GM23248 (cell line): ENCODE measurements at regions not wholly inside any gene's neighbourhood (a gene's known extent, or its start where the extent isn't known, plus 50 kb on each side); places are given as distances from the start of the nearest gene placed in this dataset.

Experiments
- EZH2 ChIP-seq: fragments of 200-600 bp; sonication (generic); IDR thresholded peaks from 2 replicates; pipeline ENCODE4 v1.6.1; 2018; ENCODE audit warnings: antibody characterized with exemption, mild to moderate bottlenecking; ENCODE audit not compliant: insufficient read depth, poor library complexity, severe bottlenecking
- EZH2phosphoT487 ChIP-seq: fragments of 200-600 bp; sonication (generic); IDR thresholded peaks from 2 replicates; pipeline ENCODE4 v1.6.1; 2018; ENCODE audit warnings: antibody characterized with exemption, moderate library complexity, mild to moderate bottlenecking, low read depth; ENCODE audit not compliant: insufficient read depth

GRCh38 chr1:193726722-193727121 is 540.3 kb upstream of the B3GALT2 start:
- no peak for TF ChIP-seq EZH2
- no peak for TF ChIP-seq EZH2phosphoT487
